HCT116 (cell line): ENCODE measurements at regions not wholly inside any gene's neighbourhood (a gene's known extent, or its start where the extent isn't known, plus 50 kb on each side); places are given as distances from the start of the nearest gene placed in this dataset.

ENCODE experiments used
- ATAC-seq: fragments of 200-7000 bp; cut with Tn5 transposase; 2 replicates; pipeline ENCODE4 v1.9.1; 2020; ENCODE audit warnings: mild to moderate bottlenecking, moderate library complexity
- BruUV-seq: library from RNA; stranded (reverse); fragments of 400-500 nt; replicated peaks from 2 replicates; lab custom pipeline; 2021; lab: Mats Ljungman, UMichigan
- CTCF ChIA-PET: fragments of 300-600 bp; sonication (Branson Sonifier 250); formaldehyde crosslinking; loops from one replicate; lab custom pipeline; 2021; ENCODE audit warnings: antibody characterized with exemption; lab: Charles Lee
- POLR2A ChIA-PET: fragments of 300-600, 350-600 bp; sonication (Branson Sonifier 250); formaldehyde crosslinking; loops from one replicate; lab custom pipeline; 2021; ENCODE audit warnings: antibody characterized with exemption; lab: Charles Lee
- RAD21 ChIA-PET, 2 experiments: fragments of 300-600 bp; sonication (Branson Sonifier 250); formaldehyde crosslinking; loops; one replicate each; lab custom pipeline; 2023; ENCODE audit warnings: low total read pairs in 2 of 2; ENCODE audit not compliant: uncharacterized antibody in 2 of 2, unreplicated experiment in 2 of 2, low non-redundant PET in 1 of 2; lab: Charles Lee
- DNase-seq: peaks from one replicate; pipeline ENCODE4 v3.0.0-alpha.2; 2010; ENCODE audit warnings: low read depth, low spot score
- H2AFZ ChIP-seq: fragments of 200-600 bp; shearing (Covaris generic), sonication (generic); 2 replicates; pipeline ENCODE4 v1.6.1; 2017; ENCODE audit warnings: low read depth, mixed run types, mixed read lengths, antibody characterized with exemption, low read length; ENCODE audit not compliant: poor library complexity, severe bottlenecking
- H3K27ac ChIP-seq: 2 replicates; pipeline ENCODE4 v1.5.1; 2012; ENCODE audit warnings: low read depth, low read length
- H3K27me3 ChIP-seq: fragments of 200-600 bp; sonication (generic); 2 replicates; pipeline ENCODE4 v1.6.1; 2016; ENCODE audit warnings: mixed run types, low read length, mixed read lengths; ENCODE audit not compliant: insufficient read depth
- H3K36me3 ChIP-seq, 2 experiments: fragments of 200-500 bp in 1 of 2; fragments of 200-600 bp in 1 of 2; sonication (Bioruptor generic) in 1 of 2; sonication (generic) in 1 of 2; 2 replicates each; pipeline versions ENCODE4 v1.5.1 to v1.6.1; 2014 to 2016; ENCODE audit warnings: low read length in 2 of 2, inconsistent platforms in 1 of 2, mixed read lengths in 1 of 2, mixed run types in 1 of 2; ENCODE audit not compliant: insufficient read depth in 2 of 2, control insufficient read depth in 1 of 2
- H3K4me1 ChIP-seq, 2 experiments: fragments of 200-600 bp in 1 of 2; sonication (generic) in 1 of 2; 2 replicates each; pipeline versions ENCODE4 v1.5.1 to v1.6.1; 2012 to 2017; ENCODE audit warnings: low read length in 2 of 2, inconsistent platforms in 1 of 2, mild to moderate bottlenecking in 1 of 2, mixed read lengths in 1 of 2, mixed run types in 1 of 2, moderate library complexity in 1 of 2; ENCODE audit not compliant: insufficient read depth in 2 of 2, control insufficient read depth in 1 of 2
- H3K4me2 ChIP-seq: fragments of 200-600 bp; sonication (generic); 2 replicates; pipeline ENCODE4 v1.6.1; 2017; ENCODE audit warnings: mixed run types, low read length, mixed read lengths
- H3K4me3 ChIP-seq, 2 experiments: fragments of 200-600 bp in 1 of 2; sonication (generic) in 1 of 2; replicated peaks in 1 of 2; 2 replicates each; pipeline ENCODE4 v1.5.1; 2011 to 2016; ENCODE audit warnings: low read length in 2 of 2, control low read depth in 1 of 2, low read depth in 1 of 2, mild to moderate bottlenecking in 1 of 2, mixed read lengths in 1 of 2, mixed run types in 1 of 2
- H3K79me2 ChIP-seq: fragments of 200-600 bp; sonication (generic); 2 replicates; pipeline ENCODE4 v1.6.1; 2017; ENCODE audit warnings: mild to moderate bottlenecking, mixed run types, low read length, moderate library complexity, mixed read lengths; ENCODE audit not compliant: insufficient read depth
- H3K9ac ChIP-seq: fragments of 200-600 bp; sonication (generic); 2 replicates; pipeline ENCODE4 v1.6.1; 2016; ENCODE audit warnings: low read length, mixed read lengths
- H3K9me2 ChIP-seq: fragments of 200-600 bp; sonication (generic), shearing (Covaris generic); 2 replicates; pipeline ENCODE4 v1.6.1; 2017; ENCODE audit warnings: mixed run types, mild to moderate bottlenecking, moderate library complexity; ENCODE audit not compliant: insufficient read depth
- H3K9me3 ChIP-seq, 2 experiments: fragments of 200-500 bp in 1 of 2; fragments of 200-600 bp in 1 of 2; sonication (Bioruptor generic) in 1 of 2; sonication (generic) in 1 of 2; 2 replicates each; pipeline ENCODE4 v1.6.1; 2014 to 2017; ENCODE audit warnings: low read length in 2 of 2, mixed read lengths in 2 of 2, inconsistent platforms in 1 of 2, low read depth in 1 of 2, mild to moderate bottlenecking in 1 of 2, mixed run types in 1 of 2, moderate library complexity in 1 of 2; ENCODE audit not compliant: control insufficient read depth in 1 of 2, insufficient read depth in 1 of 2
- H4K20me1 ChIP-seq: fragments of 200-600 bp; sonication (generic), shearing (Covaris generic); 2 replicates; pipeline ENCODE4 v1.6.1; 2017; ENCODE audit warnings: mixed run types, mild to moderate bottlenecking, moderate library complexity; ENCODE audit not compliant: insufficient read depth
- EGR1 ChIP-seq: IDR thresholded peaks from 2 replicates; pipeline ENCODE4 v1.6.1; 2012; ENCODE audit warnings: low read depth
- ELF1 ChIP-seq: IDR thresholded peaks from 2 replicates; pipeline ENCODE4 v1.6.1; 2012; ENCODE audit warnings: low read depth, borderline replicate concordance
- EZH2 ChIP-seq: fragments of 200-600 bp; sonication (generic); IDR thresholded peaks from 2 replicates; pipeline ENCODE4 v1.6.1; 2017; ENCODE audit warnings: antibody characterized with exemption, mixed run types
- EZH2phosphoT487 ChIP-seq: fragments of 200-600 bp; IDR thresholded peaks from 2 replicates; pipeline ENCODE4 v1.6.1; 2018; ENCODE audit warnings: antibody characterized with exemption, borderline replicate concordance
- SP1 ChIP-seq: IDR thresholded peaks from 2 replicates; pipeline ENCODE4 v1.6.1; 2012; ENCODE audit warnings: low read depth
- SRF ChIP-seq: IDR thresholded peaks from 2 replicates; pipeline ENCODE4 v1.6.1; 2012; ENCODE audit warnings: low read depth
- ZNF274 ChIP-seq: fragments of 200-500 bp; sonication (Bioruptor generic); IDR thresholded peaks from 2 replicates; pipeline ENCODE4 v1.6.1; 2014; ENCODE audit warnings: mild to moderate bottlenecking, low read depth, low read length, inconsistent platforms
- intact Hi-C: fragments of 100-400 bp; cut with micrococcal nuclease; formaldehyde crosslinking; loops from 2 replicates; pipeline ENCODE4 v1.10.0; 2022
- TF ChIP-seq, protein P1 (sequence below), 3 experiments: fragments of 200-600 bp in 1 of 3; sonication (generic) in 1 of 3; IDR thresholded peaks in 2 of 3; conservative IDR thresholded peaks in 1 of 3; 2 replicates each; pipeline ENCODE4 v1.5.1; 2012 to 2017; ENCODE audit warnings: low read depth in 2 of 3, low read length in 2 of 3, antibody characterized with exemption in 1 of 3, borderline replicate concordance in 1 of 3, control low read depth in 1 of 3, mild to moderate bottlenecking in 1 of 3, mixed read lengths in 1 of 3, mixed run types in 1 of 3, moderate library complexity in 1 of 3; ENCODE audit not compliant: insufficient read depth in 1 of 3
- TF ChIP-seq, protein P2 (sequence below): IDR thresholded peaks from 2 replicates; pipeline ENCODE4 v1.6.1; 2012

DNA sequence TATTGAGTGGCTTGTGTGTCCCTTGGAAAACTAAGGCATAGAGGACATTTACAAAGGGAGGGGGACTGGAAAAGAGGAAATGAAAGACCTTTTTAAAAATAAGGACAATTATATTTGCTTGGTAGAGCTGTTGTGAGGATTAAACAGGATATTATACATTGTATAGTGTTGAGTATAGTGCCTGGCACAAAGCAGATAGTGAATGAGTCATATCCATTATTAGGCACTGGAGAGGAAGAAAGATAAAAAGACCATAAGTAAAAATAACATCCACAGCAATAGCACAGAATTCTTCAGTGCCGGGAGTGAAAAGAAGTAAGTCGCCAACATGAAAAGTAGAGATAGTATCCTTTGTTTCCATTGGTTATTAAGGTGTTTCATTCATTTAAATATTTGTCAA lies 623.3 kb downstream of the PDCD6IP start (continued):
- TF ChIP-seq, protein P1, sequence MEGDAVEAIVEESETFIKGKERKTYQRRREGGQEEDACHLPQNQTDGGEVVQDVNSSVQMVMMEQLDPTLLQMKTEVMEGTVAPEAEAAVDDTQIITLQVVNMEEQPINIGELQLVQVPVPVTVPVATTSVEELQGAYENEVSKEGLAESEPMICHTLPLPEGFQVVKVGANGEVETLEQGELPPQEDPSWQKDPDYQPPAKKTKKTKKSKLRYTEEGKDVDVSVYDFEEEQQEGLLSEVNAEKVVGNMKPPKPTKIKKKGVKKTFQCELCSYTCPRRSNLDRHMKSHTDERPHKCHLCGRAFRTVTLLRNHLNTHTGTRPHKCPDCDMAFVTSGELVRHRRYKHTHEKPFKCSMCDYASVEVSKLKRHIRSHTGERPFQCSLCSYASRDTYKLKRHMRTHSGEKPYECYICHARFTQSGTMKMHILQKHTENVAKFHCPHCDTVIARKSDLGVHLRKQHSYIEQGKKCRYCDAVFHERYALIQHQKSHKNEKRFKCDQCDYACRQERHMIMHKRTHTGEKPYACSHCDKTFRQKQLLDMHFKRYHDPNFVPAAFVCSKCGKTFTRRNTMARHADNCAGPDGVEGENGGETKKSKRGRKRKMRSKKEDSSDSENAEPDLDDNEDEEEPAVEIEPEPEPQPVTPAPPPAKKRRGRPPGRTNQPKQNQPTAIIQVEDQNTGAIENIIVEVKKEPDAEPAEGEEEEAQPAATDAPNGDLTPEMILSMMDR (IDR thresholded peaks at IDR 0.05 in 2 of 3, conservative IDR thresholded peaks at IDR 0.05 in 1 of 3; ENCODE audit: borderline replicate concordance in 1 of 3, insufficient read depth in 1 of 3, low read depth in 2 of 3, low read length in 2 of 3), result no peak
- TF ChIP-seq SRF (no peak), EGR1 (no peak), SP1 (no peak), EZH2 (no peak), EZH2phosphoT487 (no peak), ELF1 (no peak)
- TF ChIP-seq, protein P2, sequence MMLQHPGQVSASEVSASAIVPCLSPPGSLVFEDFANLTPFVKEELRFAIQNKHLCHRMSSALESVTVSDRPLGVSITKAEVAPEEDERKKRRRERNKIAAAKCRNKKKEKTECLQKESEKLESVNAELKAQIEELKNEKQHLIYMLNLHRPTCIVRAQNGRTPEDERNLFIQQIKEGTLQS, result no peak

DNA sequence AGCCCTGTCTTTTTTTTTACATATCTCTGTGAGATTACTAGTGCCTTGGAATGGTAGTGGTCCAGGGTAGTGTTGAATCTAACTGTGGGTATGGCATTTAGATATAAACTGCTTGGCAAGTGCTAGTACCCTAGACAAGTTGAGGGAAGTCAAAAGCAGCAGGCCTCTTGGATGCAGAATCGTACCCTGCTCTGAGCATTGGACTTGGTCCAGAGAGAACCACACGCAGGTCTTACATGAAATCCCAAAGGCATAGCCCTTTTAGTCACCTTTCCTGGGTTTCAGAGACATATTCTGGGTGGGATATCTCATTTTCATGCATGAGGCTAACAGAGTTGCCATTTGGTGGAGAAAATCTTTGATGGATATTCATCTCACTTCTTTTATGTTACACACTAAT lies 641.4 kb downstream of the PDCD6IP start:
- TF ChIP-seq EZH2phosphoT487, result no peak
- TF ChIP-seq ZNF274, result no peak
- Histone ChIP-seq H3K9ac (no peak overlapping the region), H3K4me2 (no peak overlapping the region), H2AFZ (no peak overlapping the region), H3K27ac (no peak overlapping the region), H3K9me3 (peaks cover 4 to 13% of the 10 kb centered on the region in 2 experiments; a peak in 2 of 4 replicates), H3K9me2 (no peaks in the 10 kb centered on the region), H3K4me1 (no peaks in the 10 kb centered on the region), H3K4me3 (no peak overlapping the region), H4K20me1 (no peaks in the 10 kb centered on the region), H3K79me2 (no peaks in the 10 kb centered on the region), H3K36me3 (no peaks in the 10 kb centered on the region), H3K27me3 (no peaks in the 10 kb centered on the region)
- no TSS peak for BruUV-seq
- ATAC-seq (no peak), DNase-seq (no peak)
- RAD21 ChIA-PET, result no interaction called here
- intact Hi-C loops, result no loop called here
- CTCF ChIA-PET, result no interaction called here
- POLR2A ChIA-PET, result no interaction called here
